H9 (cell line): ENCODE measurements at regions not wholly inside any gene's neighbourhood (a gene's known extent, or its start where the extent isn't known, plus 50 kb on each side); places are given as distances from the start of the nearest gene placed in this dataset.

Experiments used
- DNase-seq: peaks from one replicate; pipeline ENCODE4 v3.0.0-alpha.2; 2017
- H2AFZ ChIP-seq: one replicate; pipeline ENCODE4 v1.6.1; 2013; ENCODE audit warnings: mild to moderate bottlenecking, low read length, control low read depth, moderate library complexity
- H2AK5ac ChIP-seq: 2 replicates; pipeline ENCODE4 v1.6.1; 2013; ENCODE audit warnings: low read length, control low read depth, mixed read lengths; ENCODE audit not compliant: insufficient read length
- H2BK120ac ChIP-seq: one replicate; pipeline ENCODE4 v1.6.1; 2013; ENCODE audit warnings: low read depth, mild to moderate bottlenecking, low read length, control low read depth, inconsistent platforms; ENCODE audit not compliant: poor library complexity, severe bottlenecking
- H2BK12ac ChIP-seq: 2 replicates; pipeline ENCODE4 v1.6.1; 2013; ENCODE audit warnings: low read length, control low read depth, mixed read lengths, low read depth; ENCODE audit not compliant: insufficient read length
- H2BK15ac ChIP-seq: 2 replicates; pipeline ENCODE4 v1.6.1; 2013; ENCODE audit warnings: low read depth, low read length, control low read depth
- H2BK20ac ChIP-seq: one replicate; pipeline ENCODE4 v1.6.1; 2013; ENCODE audit warnings: low read depth, mild to moderate bottlenecking, low read length, control low read depth, inconsistent platforms; ENCODE audit not compliant: poor library complexity, severe bottlenecking
- H2BK5ac ChIP-seq: 2 replicates; pipeline ENCODE4 v1.6.1; 2013; ENCODE audit warnings: low read length, control low read depth, mixed read lengths; ENCODE audit not compliant: insufficient read length
- H3K14ac ChIP-seq: 2 replicates; pipeline ENCODE4 v1.6.1; 2013; ENCODE audit warnings: low read length, control low read depth; ENCODE audit not compliant: insufficient read depth
- H3K18ac ChIP-seq: 2 replicates; pipeline ENCODE4 v1.6.1; 2013; ENCODE audit warnings: low read depth, mild to moderate bottlenecking, mixed read lengths, low read length, control low read depth; ENCODE audit not compliant: insufficient read length
- H3K23ac ChIP-seq: 2 replicates; pipeline ENCODE4 v1.6.1; 2013; ENCODE audit warnings: low read length, control low read depth, mixed read lengths, low read depth; ENCODE audit not compliant: insufficient read length
- H3K23me2 ChIP-seq: 2 replicates; pipeline ENCODE4 v1.6.1; 2013; ENCODE audit warnings: low read depth, mild to moderate bottlenecking, mixed read lengths, low read length, control low read depth; ENCODE audit not compliant: insufficient read length, poor library complexity, severe bottlenecking
- H3K27ac ChIP-seq: 2 replicates; pipeline ENCODE4 v1.5.1; 2013; ENCODE audit warnings: low read length, control low read depth, mixed read lengths, low read depth; ENCODE audit not compliant: insufficient read length
- H3K27me3 ChIP-seq: 2 replicates; pipeline ENCODE4 v1.6.1; 2013; ENCODE audit warnings: low read length, control low read depth, inconsistent platforms; ENCODE audit not compliant: insufficient read depth
- H3K4ac ChIP-seq: 2 replicates; pipeline ENCODE4 v1.6.1; 2013; ENCODE audit warnings: low read depth, mild to moderate bottlenecking, control low read depth, inconsistent platforms, low read length, moderate library complexity
- H3K4me1 ChIP-seq: 2 replicates; pipeline ENCODE4 v1.6.1; 2013; ENCODE audit warnings: low read length, control low read depth, inconsistent platforms; ENCODE audit not compliant: insufficient read depth
- H3K4me2 ChIP-seq: 2 replicates; pipeline ENCODE4 v1.6.1; 2013; ENCODE audit warnings: low read length, control low read depth, mixed read lengths; ENCODE audit not compliant: insufficient read length, insufficient read depth
- H3K56ac ChIP-seq: 2 replicates; pipeline ENCODE4 v1.6.1; 2013; ENCODE audit warnings: low read depth, mild to moderate bottlenecking, mixed read lengths, low read length, control low read depth; ENCODE audit not compliant: insufficient read length
- H3K79me1 ChIP-seq: 2 replicates; pipeline ENCODE4 v1.6.1; 2013; ENCODE audit warnings: low read depth, mild to moderate bottlenecking, moderate library complexity, low read length, control low read depth, inconsistent platforms; ENCODE audit not compliant: insufficient read depth, poor library complexity, severe bottlenecking
- H3K79me2 ChIP-seq: 2 replicates; pipeline ENCODE4 v1.6.1; 2013; ENCODE audit warnings: low read length, control low read depth, inconsistent platforms; ENCODE audit not compliant: insufficient read depth
- H3K9ac ChIP-seq: 2 replicates; pipeline ENCODE4 v1.6.1; 2013; ENCODE audit warnings: low read length, control low read depth, mixed read lengths; ENCODE audit not compliant: insufficient read length; ENCODE audit errors: extremely low read depth
- H3K9me3 ChIP-seq: one replicate; pipeline ENCODE4 v1.6.1; 2013; ENCODE audit warnings: low read depth, low read length, inconsistent platforms; ENCODE audit not compliant: control insufficient read depth
- H3T11ph ChIP-seq: one replicate; pipeline ENCODE4 v1.6.1; 2013; ENCODE audit warnings: mild to moderate bottlenecking, low read length, control low read depth, inconsistent platforms
- H4K20me1 ChIP-seq: one replicate; pipeline ENCODE4 v1.6.1; 2013; ENCODE audit not compliant: control insufficient read depth, insufficient read length, insufficient read depth
- H4K5ac ChIP-seq: 2 replicates; pipeline ENCODE4 v1.6.1; 2013; ENCODE audit warnings: low read depth, mild to moderate bottlenecking, mixed read lengths, low read length, control low read depth; ENCODE audit not compliant: insufficient read length
- H4K8ac ChIP-seq: replicated peaks from 2 replicates; pipeline ENCODE4 v1.6.1; 2013; ENCODE audit warnings: low read length, control low read depth, mixed read lengths, low read depth; ENCODE audit not compliant: insufficient read length
- H4K91ac ChIP-seq: 2 replicates; pipeline ENCODE4 v1.6.1; 2013; ENCODE audit warnings: low read depth, mild to moderate bottlenecking, moderate library complexity, mixed read lengths, low read length, control low read depth; ENCODE audit not compliant: insufficient read length
- H3K27ac Mint-ChIP-seq, 3 experiments: 2 replicates in 2 of 3; 3 replicates in 1 of 3; pipeline ENCODE4 v1.8.0; 2020 to 2021; ENCODE audit warnings: mixed read lengths in 3 of 3, mild to moderate bottlenecking in 1 of 3, moderate library complexity in 1 of 3
- H3K27me3 Mint-ChIP-seq: 2 replicates; pipeline ENCODE4 v1.8.0; 2021; ENCODE audit warnings: low read depth, mild to moderate bottlenecking, moderate library complexity, mixed read lengths
- H3K36me3 Mint-ChIP-seq, 3 experiments: 2 replicates in 2 of 3; 3 replicates in 1 of 3; pipeline ENCODE4 v1.8.0; 2020 to 2021; ENCODE audit warnings: low read depth in 3 of 3, mixed read lengths in 3 of 3; ENCODE audit not compliant: insufficient read depth in 1 of 3
- H3K4me1 Mint-ChIP-seq, 2 experiments: 2 replicates each; pipeline ENCODE4 v1.8.0; 2020; ENCODE audit warnings: mixed read lengths in 2 of 2
- H3K4me3 Mint-ChIP-seq, 2 experiments: 2 replicates in 1 of 2; 3 replicates in 1 of 2; pipeline ENCODE4 v1.8.0; 2020 to 2021; ENCODE audit warnings: mild to moderate bottlenecking in 2 of 2, mixed read lengths in 2 of 2, moderate library complexity in 1 of 2
- H3K9me3 Mint-ChIP-seq, 2 experiments: 2 replicates in 1 of 2; 3 replicates in 1 of 2; pipeline ENCODE4 v1.8.0; 2020; ENCODE audit warnings: mild to moderate bottlenecking in 2 of 2, mixed read lengths in 2 of 2, moderate library complexity in 1 of 2
- WGBS: extraction: QIAGEN DNeasy Blood & Tissue Kit; methylation state at CpG from one replicate; pipeline ENCODE4 v1.1.7; 2013; ENCODE audit warnings: missing lambda C conversion rate, low lambda C conversion rate, mixed read lengths; ENCODE audit not compliant: insufficient read length; ENCODE audit errors: extremely low coverage; 5-methylcytosine and 5-hydroxymethylcytosine counted together
- TF ChIP-seq, protein P1 (sequence below): fragments of 200-600 bp; sonication (generic); conservative IDR thresholded peaks from 3 replicates; pipeline ENCODE4 v1.8.0; 2021; ENCODE audit warnings: antibody characterized with exemption, mild to moderate bottlenecking

DNA sequence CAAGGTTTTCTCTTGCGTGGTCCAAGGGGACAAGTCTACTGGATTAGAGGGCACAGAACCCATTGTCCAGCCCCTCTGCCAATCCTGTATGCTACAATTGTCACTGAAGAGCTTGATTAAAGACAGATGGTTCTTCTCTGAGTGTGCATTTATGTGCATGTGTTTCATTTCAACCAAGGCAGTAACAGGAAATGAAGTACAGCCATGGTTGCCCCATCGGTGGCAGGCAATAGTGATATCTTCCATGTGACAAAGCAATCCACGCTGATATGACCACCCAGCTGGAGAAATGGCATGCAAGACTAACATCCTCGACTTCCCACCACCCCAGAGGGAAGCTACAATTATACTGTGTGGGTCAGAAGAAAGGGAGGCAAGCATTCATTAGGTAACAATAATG lies 85.5 kb downstream of the UNC5CL start:
- H3K27me3 Mint-ChIP-seq = peaks cover 3% of the 10 kb centered on the region; the same call in 1 of the 2 replicates
- no peak overlapping the region for H3K4me2 ChIP-seq
- no peaks in the 10 kb centered on the region for H3K79me1 ChIP-seq
- H3K27me3 ChIP-seq = no peaks in the 10 kb centered on the region
- H3K4me1 ChIP-seq = peaks cover 8% of the 10 kb centered on the region; the same call in 1 of the 2 replicates
- no peaks in the 10 kb centered on the region for H3K36me3 Mint-ChIP-seq
- H2AK5ac ChIP-seq = no peak overlapping the region
- H3K14ac ChIP-seq = no peak overlapping the region
- H2BK5ac ChIP-seq = no peak overlapping the region
- H4K5ac ChIP-seq = no peak overlapping the region
- H3K23me2 ChIP-seq = no peaks in the 10 kb centered on the region
- H3T11ph ChIP-seq = no peak overlapping the region
- no peak overlapping the region for H2BK12ac ChIP-seq
- no peak overlapping the region for H2BK20ac ChIP-seq
- no peak overlapping the region for H3K23ac ChIP-seq
- H4K91ac ChIP-seq = no peak overlapping the region
- H3K56ac ChIP-seq = no peak overlapping the region
- H3K18ac ChIP-seq = no peak overlapping the region
- TF ChIP-seq, protein P1, sequence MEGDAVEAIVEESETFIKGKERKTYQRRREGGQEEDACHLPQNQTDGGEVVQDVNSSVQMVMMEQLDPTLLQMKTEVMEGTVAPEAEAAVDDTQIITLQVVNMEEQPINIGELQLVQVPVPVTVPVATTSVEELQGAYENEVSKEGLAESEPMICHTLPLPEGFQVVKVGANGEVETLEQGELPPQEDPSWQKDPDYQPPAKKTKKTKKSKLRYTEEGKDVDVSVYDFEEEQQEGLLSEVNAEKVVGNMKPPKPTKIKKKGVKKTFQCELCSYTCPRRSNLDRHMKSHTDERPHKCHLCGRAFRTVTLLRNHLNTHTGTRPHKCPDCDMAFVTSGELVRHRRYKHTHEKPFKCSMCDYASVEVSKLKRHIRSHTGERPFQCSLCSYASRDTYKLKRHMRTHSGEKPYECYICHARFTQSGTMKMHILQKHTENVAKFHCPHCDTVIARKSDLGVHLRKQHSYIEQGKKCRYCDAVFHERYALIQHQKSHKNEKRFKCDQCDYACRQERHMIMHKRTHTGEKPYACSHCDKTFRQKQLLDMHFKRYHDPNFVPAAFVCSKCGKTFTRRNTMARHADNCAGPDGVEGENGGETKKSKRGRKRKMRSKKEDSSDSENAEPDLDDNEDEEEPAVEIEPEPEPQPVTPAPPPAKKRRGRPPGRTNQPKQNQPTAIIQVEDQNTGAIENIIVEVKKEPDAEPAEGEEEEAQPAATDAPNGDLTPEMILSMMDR = no peak
- H3K4ac ChIP-seq = no peak overlapping the region
- H3K9me3 ChIP-seq = no peaks in the 10 kb centered on the region
- H4K20me1 ChIP-seq = no peaks in the 10 kb centered on the region
- H3K27ac Mint-ChIP-seq = no peak overlapping the region
- H3K4me1 Mint-ChIP-seq = peaks cover 42% of the 10 kb centered on the region in 2 experiments
- H2BK120ac ChIP-seq = no peak overlapping the region
- H3K79me2 ChIP-seq = no peaks in the 10 kb centered on the region
- no peak overlapping the region for H2AFZ ChIP-seq
- no peak overlapping the region for H3K4me3 Mint-ChIP-seq
- no peak for DNase-seq
- H3K9ac ChIP-seq = no peak overlapping the region
- H3K9me3 Mint-ChIP-seq = no peaks in the 10 kb centered on the region
- H3K27ac ChIP-seq = no peak overlapping the region
- no peak overlapping the region for H2BK15ac ChIP-seq
- no peak overlapping the region for H4K8ac ChIP-seq
- WGBS = no CpG with 5 or more reads among the region's 4 CpGs
